ENCODE measurements at regions not wholly inside any gene's neighbourhood (a gene's known extent, or its start where the extent isn't known, plus 50 kb on each side); places are given as distances from the start of the nearest gene placed in this dataset.

DNA sequence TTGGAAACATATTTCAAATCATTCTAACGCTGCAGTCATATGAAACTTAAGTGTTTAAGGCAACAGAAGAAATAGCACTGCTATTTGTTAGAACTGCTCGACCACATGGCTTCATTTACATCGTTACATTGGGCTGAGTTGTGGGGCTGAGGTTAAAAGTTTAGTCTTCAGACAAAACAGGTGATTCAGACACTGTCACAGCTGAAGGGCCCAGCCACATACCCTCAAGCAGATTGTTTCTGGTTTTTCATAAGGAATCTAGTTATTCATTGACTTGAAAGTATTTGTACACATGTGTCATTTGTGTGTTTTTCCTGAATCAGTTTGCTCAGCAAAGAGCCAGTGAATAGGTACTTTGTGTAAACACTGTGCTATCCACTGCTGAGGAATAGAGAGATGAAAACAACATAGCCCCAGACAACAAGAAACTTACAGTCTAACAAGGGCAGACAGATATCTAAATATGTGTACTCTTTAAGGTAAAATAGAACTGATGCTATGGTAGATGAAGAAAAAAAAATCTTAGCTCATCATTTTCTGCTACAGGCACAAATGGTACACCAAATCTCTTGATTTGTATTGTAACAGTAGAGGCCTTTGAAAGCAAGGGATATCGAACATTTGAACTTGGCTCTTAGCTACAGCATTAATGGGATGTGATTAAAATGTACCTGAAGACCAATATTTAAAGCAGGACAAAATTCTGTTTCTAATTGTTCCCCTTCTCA is 357.6 kb upstream of the RPS23 start (continued):
- TF ChIP-seq, protein P1, sequence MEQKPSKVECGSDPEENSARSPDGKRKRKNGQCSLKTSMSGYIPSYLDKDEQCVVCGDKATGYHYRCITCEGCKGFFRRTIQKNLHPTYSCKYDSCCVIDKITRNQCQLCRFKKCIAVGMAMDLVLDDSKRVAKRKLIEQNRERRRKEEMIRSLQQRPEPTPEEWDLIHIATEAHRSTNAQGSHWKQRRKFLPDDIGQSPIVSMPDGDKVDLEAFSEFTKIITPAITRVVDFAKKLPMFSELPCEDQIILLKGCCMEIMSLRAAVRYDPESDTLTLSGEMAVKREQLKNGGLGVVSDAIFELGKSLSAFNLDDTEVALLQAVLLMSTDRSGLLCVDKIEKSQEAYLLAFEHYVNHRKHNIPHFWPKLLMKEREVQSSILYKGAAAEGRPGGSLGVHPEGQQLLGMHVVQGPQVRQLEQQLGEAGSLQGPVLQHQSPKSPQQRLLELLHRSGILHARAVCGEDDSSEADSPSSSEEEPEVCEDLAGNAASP (CRISPR knock-in tag; IDR thresholded peaks at IDR 0.05; ENCODE audit: borderline replicate concordance): peak; percentile 84; the same call in 1 of the 2 replicates
- TF ChIP-seq GABPA (IDR thresholded peaks at IDR 0.05; ENCODE audit: low read depth, low read length) (no peak), GABPA (CRISPR knock-in tag; IDR thresholded peaks at IDR 0.05; ENCODE audit: low read depth) (peak; percentile 27; the same call in 1 of the 2 replicates), MXD4 (CRISPR knock-in tag; IDR thresholded peaks at IDR 0.05) (0 out of 2 replicates have a peak, but pooled peaks have one; percentile 58), PAF1 (CRISPR knock-in tag; IDR thresholded peaks at IDR 0.05) (no peak), U2AF1 (optimal IDR thresholded peaks at IDR 0.05; ENCODE audit: low read depth, low read length) (no peak), RORA (CRISPR knock-in tag; IDR thresholded peaks at IDR 0.05) (no peak), ZKSCAN8 (CRISPR knock-in tag; IDR thresholded peaks at IDR 0.05; ENCODE audit: borderline replicate concordance) (peak; percentile 89; the same call in 1 of the 2 replicates), SETDB1 (CRISPR knock-in tag; IDR thresholded peaks at IDR 0.05; ENCODE audit: borderline replicate concordance) (no peak), YEATS2 (CRISPR knock-in tag; IDR thresholded peaks at IDR 0.05; ENCODE audit: borderline replicate concordance) (peak; percentile 64; the same call in 1 of the 2 replicates), CENPX (CRISPR knock-in tag; IDR thresholded peaks at IDR 0.05) (no peak), ZNF616 (CRISPR knock-in tag; IDR thresholded peaks at IDR 0.05; ENCODE audit: low read depth) (no peak), MXI1 (IDR thresholded peaks at IDR 0.05; ENCODE audit: borderline replicate concordance, low read depth, low read length) (peak; percentile 38; the same call in 1 of the 3 replicates), RELA (CRISPR knock-in tag; IDR thresholded peaks at IDR 0.05) (no peak), SKI (IDR thresholded peaks at IDR 0.05; ENCODE audit: partially characterized antibody) (peak; percentile 91), GMEB1 (CRISPR knock-in tag; IDR thresholded peaks at IDR 0.05; ENCODE audit: borderline replicate concordance) (peak; percentile 31; the same call in 1 of the 2 replicates)
- TF ChIP-seq, protein P2, sequence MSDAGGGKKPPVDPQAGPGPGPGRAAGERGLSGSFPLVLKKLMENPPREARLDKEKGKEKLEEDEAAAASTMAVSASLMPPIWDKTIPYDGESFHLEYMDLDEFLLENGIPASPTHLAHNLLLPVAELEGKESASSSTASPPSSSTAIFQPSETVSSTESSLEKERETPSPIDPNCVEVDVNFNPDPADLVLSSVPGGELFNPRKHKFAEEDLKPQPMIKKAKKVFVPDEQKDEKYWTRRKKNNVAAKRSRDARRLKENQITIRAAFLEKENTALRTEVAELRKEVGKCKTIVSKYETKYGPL (CRISPR knock-in tag; IDR thresholded peaks at IDR 0.05): no peak
- TF ChIP-seq, protein P3, sequence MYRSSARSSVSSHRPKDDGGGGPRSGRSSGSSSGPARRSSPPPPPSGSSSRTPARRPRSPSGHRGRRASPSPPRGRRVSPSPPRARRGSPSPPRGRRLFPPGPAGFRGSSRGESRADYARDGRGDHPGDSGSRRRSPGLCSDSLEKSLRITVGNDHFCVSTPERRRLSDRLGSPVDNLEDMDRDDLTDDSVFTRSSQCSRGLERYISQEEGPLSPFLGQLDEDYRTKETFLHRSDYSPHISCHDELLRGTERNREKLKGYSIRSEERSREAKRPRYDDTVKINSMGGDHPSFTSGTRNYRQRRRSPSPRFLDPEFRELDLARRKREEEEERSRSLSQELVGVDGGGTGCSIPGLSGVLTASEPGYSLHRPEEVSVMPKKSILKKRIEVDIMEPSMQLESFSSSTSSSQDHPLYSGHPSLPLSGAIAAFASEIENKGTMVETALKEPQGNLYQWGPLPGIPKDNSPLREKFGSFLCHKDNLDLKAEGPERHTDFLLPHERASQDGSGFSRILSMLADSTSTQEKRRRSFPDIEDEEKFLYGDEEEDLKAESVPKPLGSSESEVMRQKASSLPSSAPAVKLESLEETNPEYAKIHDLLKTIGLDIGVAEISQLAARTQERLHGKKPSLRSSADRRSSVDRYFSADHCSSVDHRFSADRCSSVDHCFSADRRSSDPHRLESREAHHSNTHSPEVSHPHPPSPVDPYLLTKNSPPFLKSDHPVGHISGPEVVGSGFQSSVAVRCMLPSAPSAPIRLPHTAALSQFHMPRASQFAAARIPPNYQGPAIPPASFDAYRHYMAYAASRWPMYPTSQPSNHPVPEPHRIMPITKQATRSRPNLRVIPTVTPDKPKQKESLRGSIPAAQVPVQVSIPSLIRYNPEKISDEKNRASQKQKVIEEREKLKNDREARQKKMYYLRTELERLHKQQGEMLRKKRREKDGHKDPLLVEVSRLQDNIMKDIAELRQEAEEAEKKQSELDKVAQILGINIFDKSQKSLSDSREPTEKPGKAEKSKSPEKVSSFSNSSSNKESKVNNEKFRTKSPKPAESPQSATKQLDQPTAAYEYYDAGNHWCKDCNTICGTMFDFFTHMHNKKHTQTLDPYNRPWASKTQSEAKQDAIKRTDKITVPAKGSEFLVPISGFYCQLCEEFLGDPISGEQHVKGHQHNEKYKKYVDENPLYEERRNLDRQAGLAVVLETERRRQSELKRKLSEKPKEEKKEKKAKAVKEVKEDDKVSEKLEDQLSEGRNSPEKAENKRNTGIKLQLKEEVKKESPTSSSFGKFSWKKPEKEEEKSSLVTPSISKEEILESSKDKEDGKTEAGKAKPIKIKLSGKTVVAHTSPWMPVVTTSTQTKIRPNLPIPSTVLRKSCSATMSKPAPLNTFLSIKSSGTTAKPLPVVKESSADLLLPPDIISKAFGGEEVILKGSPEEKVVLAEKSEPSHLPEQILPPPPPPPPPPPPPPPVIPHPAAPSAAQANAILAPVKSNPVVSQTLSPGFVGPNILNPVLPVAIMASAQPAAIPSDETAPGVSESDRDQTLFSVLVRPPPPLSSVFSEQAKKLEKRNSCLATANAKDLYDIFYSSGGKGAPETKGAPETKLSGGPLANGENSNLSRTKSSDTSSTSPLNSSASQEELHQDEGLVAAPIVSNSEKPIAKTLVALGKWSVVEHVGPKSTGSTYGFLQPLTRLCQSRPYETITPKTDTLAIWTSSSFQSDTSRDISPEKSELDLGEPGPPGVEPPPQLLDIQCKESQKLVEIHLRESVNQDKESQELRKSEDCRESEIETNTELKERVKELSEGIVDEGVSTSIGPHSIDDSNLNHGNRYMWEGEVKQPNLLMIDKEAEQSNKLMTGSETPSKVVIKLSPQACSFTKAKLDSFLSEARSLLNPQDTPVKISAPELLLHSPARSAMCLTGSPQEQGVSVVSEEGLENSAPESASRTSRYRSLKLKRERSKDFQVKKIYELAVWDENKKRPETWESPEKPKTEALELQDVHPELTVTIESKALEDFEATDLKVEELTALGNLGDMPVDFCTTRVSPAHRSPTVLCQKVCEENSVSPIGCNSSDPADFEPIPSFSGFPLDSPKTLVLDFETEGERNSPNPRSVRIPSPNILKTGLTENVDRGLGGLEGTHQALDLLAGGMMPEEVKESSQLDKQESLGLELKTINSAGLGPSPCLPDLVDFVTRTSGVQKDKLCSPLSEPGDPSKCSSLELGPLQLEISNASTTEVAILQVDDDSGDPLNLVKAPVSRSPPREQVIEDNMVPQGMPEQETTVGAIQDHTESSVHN (CRISPR knock-in tag; IDR thresholded peaks at IDR 0.05): no peak

Measured in HepG2 (cell line).